ENCODE measurements at regions not wholly inside any gene's neighbourhood (a gene's known extent, or its start where the extent isn't known, plus 50 kb on each side); places are given as distances from the start of the nearest gene placed in this dataset.

GRCh38 chr1:244303610-244303969 lies 148.1 kb downstream of the ADSS2 start:
- TF ChIP-seq ETV6 (CRISPR knock-in tag; IDR thresholded peaks at IDR 0.05) (no peak), ZNF121 (CRISPR knock-in tag; IDR thresholded peaks at IDR 0.05) (no peak), CTCF (IDR thresholded peaks at IDR 0.05) (no peak), MAX (CRISPR knock-in tag; IDR thresholded peaks at IDR 0.05) (no peak), USF1 (CRISPR knock-in tag; IDR thresholded peaks at IDR 0.05) (no peak), TEAD4 (CRISPR knock-in tag; IDR thresholded peaks at IDR 0.05) (no peak), JUN (CRISPR knock-in tag; IDR thresholded peaks at IDR 0.05) (no peak)
